ENCODE measurements at regions not wholly inside any gene's neighbourhood (a gene's known extent, or its start where the extent isn't known, plus 50 kb on each side); places are given as distances from the start of the nearest gene placed in this dataset.

DNA sequence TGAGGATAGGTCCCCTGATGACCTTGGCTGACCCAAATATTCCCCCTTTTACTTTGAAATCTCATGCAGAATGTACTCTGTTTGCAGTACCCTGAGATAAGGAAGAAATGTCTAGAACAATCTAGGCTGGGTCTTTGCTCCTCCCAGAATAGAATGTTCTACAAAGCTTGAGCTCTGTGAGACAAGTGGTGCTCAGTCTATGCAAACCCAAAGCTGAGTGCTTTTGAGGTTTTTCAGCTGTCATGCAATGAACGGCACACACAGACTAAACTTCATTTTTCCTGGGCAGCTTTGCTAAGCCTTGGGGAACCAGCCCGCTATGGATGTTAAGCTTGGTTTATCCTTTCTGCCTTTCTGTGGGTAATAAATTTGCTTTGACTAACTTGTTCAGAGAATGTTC is 513.6 kb downstream of the FAT4 start:
- DNase-seq = no peak

DNA sequence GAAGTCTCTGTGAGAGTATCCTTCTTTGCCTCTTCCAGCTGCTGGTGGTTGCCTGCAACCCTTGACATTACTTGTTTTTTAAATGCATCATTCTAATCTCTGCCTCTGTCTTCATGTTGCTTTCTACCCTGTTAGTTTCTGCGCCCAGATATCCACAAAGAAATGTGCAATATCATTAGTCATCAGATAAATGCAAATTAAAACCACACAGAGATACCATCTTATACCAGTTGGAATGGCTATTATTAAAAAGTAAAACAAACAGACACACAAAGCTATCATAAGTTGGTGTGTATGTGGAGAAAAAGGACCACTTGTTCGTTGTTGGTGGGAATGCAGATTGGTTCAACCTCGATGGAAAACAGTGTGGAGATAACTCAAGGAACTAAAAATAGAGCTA is 517.4 kb downstream of the FAT4 start:
- no peak for DNase-seq

DNA sequence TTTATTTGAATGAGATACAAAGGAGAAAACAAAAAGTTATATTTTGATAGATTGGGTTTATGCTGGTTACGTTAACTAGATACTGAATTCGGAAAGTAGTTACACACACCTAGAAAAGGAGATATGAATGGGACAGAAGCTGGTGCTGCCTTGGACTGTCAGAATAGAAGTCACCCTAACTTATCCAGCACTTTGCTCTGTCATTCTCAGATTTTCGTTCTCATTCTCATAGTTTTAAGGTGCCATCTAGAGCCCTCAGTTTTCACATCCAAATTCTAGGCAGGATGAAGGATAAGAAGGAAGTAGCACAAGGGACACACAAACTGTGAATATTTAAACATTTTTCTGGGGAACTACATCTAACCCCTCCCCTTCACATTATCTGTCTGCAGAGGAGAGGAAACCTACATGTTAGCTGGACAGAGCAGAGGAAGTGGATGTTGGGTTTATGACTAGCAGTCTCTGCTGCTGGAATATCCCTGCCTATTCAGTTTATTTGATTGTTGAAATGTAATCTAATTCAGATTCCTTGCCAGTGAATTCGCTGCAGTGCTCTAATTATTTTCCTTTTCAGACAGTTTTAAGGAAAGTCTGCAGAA is 521.9 kb downstream of the FAT4 start:
- DNase-seq = peak; percentile 75

DNA sequence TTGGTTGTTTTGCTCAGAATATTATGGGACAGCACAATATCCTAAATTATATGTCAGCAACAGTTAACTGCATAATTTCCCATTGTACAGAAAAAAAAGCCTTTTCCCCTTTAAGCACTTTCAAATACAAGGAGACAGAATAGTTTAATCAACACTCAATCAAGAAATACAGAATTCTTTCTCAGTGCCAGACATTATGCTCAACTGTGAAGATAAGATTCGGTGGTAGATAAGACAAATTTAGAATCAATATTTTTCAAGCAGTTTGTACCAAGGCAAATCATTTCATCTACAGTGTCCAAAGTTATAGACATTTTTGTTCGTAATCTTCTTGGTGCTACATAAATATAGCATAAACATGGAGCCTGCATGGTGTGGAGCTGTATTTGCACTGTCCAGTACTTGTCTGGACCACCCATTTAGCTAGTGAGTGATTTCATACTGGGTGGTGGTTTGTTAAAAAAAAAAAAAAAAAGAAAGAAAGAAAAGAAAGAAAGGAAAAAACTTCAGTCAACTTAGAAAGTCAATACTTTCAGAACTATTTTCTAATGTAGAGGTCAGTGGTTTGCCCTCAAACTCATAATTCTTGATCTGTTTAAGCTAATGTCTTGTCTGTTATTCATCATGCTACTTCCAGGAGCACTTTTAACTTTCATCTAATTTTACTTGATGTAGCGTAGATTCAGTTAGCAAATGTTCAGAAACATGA is 522.9 kb downstream of the FAT4 start:
- no peak for DNase-seq

DNA sequence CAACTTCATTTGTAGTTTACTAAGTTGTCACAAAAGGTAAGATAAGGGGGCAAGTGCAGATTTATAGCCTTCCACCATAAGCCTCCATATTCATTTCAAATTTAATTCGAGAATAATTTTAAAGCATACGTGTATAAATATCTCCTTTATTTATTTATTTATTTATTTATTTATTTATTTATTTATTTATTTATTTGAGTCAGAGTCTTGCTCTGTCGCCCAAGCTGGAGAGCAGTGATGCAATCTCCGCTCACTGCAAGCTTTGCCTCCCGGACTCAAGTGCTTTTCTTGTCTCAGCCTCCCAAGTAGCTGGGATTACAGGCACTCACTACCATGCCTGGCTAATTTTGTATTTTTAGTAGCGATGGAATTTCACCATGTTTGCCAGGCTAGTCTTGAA is 523.4 kb downstream of the FAT4 start:
- DNase-seq = no peak

DNA sequence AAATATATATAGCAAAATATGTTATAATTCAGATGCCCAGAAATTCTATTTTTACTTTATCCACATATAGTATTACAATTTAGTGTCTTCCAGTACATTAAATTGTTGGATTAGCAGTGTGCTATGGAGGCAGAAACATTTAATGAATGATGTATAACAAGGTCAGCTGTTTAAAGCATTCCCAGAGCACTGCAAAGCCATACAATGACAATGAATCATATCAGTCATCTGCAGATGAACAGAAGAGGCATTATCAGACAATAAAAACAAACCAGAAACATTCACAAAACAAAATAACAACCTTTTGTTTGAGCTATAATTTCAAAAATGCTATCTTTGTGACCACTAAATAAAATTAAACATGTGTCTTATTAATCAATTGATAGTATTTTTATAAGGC is 524.2 kb downstream of the FAT4 start:
- no peak for DNase-seq

DNA sequence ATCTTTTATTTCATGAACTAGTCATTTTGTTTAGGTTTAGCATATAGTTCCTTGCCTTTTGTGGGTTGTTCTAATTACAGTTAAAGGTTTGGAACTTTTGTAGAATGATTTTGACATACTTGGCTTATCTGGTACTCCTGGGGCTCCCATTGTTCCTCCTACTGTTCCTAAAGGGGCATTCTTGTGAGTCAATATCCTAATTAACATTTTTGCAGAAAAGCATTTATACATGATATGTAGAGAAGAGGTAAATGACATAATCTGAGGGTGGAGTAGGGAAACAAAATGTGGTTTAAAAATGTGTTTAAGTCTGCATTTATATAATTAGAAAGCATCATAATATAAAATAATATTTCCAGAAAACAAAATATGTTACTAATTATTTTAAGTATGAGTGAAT is 529.2 kb downstream of the FAT4 start:
- DNase-seq = no peak

DNA sequence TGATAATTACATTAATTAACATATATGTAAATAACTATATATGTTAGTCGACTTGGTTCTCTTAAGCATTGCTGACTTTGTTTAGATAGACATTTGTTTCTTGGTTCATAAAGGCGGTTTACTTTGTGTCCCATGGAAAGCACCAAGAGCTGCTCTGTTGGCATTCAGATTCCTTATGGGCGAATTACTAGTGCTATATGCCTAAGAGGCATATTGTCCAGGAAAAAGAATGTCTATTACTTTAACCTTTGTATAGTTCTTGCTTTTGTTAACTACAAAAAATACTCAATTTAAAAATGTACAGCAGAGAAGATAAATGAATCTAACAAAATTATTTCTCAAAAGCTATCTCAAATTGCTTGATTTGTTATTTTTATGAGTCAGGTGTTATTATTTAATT is 532.8 kb downstream of the FAT4 start:
- DNase-seq = no peak

DNA sequence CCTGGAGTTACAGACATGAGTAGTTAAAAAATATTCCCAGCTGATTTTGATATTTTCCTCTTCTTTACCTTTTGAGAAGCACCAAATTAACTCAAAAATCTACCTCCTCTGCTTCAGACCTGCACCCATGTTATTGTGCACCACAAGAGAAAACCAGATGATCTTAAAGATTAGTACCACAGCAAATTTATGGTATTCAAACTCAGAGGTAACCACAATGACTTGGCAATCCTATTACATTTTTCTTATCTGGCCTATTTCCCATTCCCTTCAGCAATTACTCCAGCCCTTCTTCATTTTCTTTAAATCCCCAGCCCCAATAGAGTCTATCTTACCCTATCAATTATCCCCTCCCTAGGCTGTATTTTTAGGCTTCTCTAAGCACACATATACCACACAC is 535.1 kb downstream of the FAT4 start:
- DNase-seq = no peak

DNA sequence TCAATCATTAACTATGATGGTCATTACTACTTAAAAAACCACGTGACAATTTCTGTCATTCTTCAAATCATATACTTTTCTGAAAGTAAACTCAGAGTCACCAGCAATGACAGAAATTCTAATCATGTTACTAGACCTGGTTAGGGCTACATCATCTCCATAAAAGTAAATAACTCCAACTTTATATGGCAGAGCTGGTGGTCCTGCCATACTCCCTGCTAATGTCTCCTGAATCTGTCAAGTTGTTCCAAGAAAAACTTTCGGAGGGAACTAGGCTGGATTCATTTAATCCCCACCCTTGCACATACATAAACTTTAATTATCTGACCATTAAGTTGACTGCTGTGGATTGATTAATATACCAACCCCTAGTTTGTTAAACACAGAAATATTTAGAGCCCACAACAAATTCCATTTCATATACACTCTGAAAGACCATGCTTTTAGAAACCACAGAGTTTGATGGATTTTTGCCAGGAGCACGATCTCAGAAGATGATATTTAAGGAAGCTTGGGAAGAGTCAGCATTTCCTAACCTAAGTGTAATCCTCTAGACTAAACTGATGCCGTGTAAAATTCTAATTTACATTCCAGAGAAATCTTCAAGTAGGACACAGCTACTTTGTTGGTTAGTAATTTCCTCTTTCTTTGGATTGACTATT is 577.0 kb downstream of the FAT4 start:
- no peak for DNase-seq

DNA sequence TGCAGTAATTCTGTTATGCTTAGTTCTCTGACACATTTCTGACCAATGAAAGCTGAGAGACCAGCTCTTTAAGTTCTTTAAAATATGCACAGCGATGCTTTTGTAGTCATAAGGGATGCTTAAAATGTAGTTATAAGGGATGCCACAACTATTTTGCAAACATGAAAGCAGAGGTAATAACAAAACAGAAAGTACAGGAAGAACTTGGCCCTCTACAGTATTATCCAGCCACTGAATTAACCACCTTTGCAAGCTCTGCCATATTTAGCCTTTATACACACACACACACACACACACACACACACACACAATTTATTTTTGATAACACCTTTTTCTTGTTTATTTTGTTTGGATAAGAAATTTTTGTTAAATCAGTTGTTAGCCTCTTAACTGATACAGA is 590.0 kb downstream of the FAT4 start:
- DNase-seq = no peak

DNA sequence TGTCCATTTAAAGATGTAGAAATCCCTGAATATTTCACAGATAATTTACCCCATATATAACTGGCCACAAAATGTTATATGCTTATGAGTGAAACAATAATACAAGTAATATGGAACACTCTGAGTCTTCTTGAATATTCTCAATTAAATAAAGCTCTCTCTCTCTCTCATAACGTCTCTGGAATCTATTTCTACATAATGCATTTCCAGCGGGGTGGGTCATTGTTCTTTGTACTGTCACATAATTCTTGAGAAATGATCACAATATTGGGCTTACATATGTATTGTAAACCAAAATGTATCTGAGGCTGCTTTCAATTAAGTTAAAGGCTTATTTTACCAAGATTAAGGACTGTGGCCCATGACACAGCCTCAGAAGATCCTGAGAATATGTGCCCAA is 596.3 kb downstream of the FAT4 start:
- DNase-seq = no peak

DNA sequence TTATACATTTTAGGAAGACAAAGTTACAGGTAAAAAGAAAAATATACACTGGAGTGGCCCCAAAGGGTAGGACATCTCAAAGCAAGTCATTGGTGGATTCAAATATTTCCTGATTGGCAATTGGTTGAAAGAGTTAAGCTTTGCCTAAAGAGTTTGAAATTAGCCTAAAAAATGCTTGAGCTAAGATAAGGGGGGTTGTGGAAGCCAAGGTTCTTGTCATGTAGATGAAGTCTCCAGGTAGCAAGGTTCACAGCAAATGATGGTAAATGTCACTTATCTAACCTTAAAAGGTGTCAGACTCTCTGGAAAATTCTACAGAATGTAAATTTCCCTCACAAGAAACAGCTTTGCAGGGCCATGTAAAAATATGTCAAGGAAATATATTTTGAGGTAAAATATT is 596.7 kb downstream of the FAT4 start:
- DNase-seq = no peak

DNA sequence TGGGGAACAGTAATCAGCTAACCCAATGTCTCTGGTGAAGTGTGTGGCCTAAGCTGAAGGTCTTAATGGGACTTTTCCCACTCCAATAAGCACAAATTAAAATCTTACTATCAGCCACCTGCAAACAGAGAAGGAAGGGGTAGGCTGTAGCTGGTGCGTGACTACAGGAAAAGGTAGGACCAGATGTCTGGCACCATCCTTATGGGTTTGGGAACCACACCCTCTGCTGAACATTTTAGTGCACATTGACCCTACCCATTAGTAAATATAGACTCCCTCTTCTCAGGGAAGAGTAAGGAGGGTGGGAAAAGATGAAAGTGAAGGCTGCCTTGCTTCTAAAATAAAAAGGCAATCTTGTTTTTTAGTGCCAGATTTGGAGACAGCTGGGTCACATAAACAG is 602.8 kb downstream of the FAT4 start:
- no peak for DNase-seq

DNA sequence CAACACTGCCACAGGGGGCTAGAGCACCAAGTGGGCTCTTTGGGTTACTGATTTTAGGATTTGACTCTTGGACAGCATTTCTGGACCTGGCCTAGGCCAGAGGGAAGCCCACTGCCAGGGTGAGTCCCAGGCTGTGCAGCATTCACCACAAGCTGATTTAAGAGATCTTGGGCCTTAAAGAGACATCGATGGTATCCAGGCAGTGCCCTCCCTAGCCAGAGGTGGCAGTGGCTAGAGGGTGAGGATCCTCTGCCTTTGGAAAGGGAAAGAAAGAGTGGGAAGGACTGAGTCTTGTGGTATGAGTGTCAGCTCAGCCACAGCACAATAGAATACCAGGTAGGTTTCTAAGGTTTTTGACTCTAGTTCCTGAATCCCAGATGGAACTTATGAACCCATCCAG is 613.9 kb downstream of the FAT4 start:
- no peak for DNase-seq

DNA sequence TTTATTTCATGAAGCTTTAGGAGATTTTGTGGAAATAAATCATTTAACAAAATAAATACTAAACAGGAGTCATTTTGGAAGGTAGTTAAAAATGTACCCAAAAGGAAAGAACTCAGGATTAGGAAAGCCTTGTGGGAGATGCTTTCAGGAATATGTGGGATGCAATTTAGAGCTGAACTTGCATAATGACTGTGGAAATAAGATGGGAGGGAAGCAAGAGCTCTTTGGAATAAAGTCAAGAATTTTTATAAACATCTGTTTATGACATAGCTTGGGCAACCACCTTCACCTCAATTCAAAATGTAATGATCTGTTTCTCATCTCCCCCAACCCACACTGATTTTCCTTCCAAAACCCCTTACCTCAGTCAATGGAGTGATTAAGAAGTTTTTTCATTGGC is 623.8 kb downstream of the FAT4 start:
- no peak for DNase-seq

DNA sequence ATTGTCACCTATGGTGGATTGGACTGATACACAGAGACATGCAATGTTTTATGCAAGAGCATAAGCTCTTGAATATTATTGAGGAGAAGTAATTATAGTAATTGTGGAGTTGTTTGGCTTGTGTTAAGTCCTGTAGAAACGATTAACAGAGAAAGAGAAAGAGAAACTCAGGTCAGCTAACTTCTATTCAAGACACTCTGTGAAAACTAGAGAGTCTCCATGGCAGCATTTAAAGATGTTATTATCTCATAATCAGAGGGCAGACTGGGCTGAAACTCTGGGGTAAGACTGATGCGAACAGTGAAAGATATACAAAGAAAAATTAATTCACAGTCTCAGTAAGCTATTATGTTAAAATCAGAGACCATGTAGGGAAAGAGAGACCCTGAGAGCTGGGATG is 625.7 kb downstream of the FAT4 start:
- DNase-seq = no peak

DNA sequence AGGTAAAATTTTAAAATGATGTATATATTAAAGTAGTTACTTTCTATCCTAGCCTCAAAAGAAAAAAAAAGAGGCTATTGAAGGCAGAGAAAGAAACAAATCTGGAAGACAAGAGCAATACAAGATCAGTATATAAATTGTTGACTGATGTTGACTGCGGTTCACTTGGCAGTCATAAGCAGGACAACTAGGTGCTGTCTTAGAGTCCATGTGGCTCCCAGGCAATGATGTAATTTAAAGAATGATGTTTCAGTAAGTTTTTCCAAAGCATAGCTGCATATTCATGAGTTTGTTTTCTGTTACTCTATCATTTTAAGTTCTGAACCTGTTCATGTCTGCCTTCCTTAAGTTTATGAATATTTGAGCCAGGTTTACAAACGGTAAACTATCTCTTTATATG is 630.2 kb downstream of the FAT4 start:
- DNase-seq = no peak

DNA sequence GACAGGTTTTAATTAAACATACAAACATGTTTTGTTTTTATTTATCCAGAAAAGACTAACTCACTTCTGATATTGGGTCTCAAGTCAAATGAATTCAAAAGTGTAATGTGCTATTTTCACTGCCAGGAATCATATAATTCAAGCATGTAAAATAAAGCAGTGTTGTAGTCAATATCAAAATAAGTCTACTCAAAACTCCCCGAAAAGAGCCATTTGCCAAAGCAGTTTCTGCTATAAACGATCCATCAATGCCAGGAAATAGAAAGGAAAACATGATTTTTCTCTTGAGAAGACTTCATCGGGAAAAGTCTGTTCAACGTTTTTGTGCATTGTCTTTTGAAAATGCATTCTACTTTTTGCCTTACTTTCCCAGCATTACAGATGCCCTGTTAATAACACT is 633.3 kb downstream of the FAT4 start:
- DNase-seq = no peak

DNA sequence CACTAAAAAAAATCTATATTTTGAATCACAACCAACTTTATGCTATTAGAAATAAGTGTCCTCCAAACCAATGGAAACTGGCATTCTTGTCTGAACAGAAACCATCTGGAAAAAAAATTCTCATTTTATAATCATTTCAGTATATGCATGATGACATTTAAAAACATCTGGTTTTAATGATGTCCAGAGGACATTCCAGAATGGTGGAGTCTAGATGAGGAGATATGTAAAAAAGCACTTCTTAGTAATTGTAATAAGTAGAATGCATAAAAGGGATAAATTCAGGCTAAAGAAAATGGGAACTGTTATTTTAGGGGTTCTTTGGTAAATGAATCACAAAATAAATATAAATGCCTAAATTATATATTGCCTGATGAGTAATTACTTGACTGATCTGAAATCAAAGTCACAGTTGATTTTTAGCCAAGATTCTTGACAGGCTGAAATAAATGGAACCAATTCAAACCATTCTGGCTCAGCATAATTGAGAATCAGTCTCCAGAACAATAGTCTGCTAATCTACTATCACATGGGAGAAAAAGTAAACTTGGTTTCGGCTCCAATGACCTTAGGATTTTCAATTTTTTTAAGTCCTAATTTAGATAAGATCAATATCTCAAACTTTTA is 636.6 kb downstream of the FAT4 start:
- no peak for DNase-seq

DNA sequence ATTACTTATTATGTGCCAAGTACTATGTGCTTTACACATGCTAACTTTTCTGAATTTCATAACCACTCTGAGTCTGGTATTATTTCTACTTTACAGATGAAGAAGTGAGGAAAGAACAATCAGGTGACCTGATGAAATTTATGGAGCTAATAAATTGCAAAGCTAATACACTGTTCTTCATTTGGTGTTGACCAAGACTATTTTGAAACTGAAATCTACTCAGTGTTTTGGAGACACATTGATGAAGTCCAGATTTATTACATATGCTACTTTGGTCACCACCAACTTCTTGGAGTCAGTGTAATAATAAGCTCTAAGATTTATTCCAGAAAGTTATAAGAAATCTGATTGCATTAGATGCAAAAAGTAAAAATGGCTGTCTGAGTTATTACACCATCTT is 637.9 kb downstream of the FAT4 start:
- no peak for DNase-seq

DNA sequence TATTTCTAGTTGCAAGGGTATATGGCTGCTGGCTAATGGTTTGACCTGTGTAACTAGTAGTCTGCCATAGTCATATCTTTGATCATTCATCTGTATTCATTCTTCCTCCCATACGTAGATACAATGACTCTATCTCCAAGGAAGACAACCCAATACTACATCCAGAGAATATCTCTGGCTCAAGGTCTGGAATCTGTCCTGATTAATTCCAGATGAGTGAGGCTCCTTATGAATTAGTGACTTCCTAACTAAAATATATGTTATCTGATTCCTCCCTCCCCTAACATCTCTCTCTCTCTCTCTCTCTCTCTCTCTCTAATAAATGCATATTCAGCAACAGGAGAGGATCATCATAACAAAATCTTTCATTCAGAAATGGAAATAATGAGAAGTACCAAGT is 641.5 kb downstream of the FAT4 start:
- no peak for DNase-seq

DNA sequence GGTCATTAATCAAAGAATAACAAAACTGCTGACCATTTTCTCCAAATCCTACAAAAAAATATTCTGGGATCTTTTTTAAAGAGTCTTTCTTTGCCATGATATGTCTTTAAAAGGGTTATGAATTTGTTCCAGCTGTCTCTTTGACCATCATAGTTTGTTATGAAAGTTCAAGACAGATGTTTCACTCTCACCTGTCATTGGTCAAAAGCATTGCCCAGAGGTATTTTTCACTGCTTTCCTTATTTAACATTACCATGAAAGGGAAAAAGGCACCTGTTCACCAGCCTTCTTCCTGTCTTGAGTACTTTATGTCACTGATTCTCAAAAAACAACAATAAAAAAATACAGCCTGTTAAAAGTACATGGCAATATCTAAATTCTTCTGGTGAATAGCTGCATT is 643.8 kb downstream of the FAT4 start:
- DNase-seq = no peak

DNA sequence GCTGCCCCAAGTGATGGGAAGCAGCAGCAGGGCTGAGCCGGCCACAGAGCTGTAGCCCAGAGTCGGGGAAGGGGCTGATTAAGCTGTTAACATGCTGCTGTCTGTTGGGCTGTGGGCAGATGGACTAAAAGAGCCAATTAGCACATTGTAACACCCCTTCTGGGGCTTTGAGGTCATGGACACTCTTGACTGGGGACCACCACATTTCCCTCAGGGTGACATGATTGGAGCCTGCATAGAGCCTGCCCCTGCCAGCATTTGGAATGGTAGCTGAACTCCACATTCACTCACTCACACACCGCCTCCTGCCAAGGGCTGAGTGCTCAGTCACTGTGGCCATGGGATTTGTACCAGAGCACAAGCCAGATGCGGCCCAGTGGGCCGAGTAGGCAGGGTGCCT is 646.9 kb downstream of the FAT4 start:
- no peak for DNase-seq

Measured in Kasumi-1 (cell line).